Amygdala (tissue), 56 donors: ENCODE measurements at regions not wholly inside any gene's neighbourhood (a gene's known extent, or its start where the extent isn't known, plus 50 kb on each side); places are given as distances from the start of the nearest gene placed in this dataset.

Experiments used
- DNase-seq, 56 donors: peaks; one replicate each; lab custom pipeline; 2025; lab: John Stamatoyannopoulos, UW

DNA sequence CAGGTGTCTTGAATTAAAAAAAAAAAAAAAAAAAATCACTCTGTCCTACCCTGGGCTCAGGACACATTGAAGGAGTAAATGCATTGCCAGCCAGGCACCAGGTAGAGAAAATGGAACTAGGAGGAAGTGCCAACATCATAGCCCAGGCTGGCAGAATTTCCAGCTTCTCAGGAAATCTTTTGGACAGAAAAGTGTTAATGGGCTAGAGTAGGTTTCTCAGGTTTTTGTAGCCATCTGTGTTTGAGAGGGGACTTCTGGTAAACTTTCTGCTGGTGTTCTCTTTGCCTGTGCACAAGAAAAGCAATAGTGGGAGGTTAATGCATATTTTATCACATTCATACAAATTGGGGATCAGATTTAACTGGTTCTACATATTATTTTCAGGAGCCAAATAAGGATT, 678.3 kb upstream of the NRSN1 start:
- DNase-seq: no peak

DNA sequence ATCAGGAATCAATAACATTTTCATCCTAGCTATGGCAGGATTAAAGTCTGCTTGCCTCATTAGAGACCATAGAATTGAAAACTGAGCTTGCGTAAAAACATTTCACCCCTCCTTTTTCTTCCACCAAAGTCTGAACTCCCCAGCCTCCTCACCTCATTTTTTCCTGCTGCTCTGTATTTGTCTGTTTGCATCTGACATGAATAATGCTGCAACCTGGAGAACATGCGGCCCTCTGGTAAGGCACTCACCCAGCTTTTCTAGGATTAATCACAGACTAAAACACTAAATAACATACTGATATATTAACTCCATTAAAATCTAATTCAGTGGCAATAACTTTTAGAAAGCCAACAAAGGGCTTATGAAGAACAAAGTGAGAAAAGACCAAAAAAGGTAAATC, 677.7 kb upstream of the NRSN1 start:
- no peak for DNase-seq

DNA sequence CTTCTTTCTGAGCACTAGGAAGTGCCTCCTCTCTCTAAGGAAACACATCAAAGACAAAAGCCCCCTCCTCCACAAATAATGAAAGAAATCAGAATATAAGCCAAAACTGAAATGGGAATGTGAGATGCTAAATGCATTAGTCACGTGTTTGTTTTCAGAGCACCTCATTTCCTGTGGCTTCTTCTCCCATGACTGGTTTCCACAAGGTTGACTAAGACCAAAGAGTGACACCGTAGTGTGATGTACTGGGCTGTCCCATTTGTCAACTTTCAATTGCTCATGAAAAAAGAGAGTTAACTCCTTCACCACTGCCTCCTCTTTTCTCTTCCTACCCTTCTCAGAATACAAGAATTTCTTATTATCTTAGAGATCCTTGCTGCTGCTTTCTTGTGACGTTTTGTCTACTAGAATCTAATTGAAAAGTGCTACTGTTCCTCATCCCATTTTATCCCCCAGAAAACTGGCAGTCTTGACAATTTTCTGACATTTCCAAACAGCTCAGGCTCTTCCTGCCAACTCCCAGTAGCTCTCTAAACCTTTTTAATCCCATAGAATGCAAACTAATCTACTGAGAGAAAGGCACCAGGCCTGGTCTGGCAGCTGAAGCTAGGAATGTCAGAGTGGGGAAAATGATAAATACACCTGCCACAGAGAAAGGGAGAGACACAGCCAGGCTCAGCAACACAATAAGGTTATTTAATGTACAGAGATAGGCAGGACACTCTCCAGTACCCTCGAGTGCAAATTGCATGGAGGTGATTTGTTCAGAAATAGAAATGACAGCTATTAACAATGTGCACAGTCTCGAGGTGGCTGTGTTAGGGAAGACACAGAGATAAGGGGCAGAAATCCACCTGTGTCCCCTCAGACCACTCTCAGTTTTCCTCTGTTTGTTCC, 671.7 kb upstream of the NRSN1 start:
- no peak for DNase-seq

DNA sequence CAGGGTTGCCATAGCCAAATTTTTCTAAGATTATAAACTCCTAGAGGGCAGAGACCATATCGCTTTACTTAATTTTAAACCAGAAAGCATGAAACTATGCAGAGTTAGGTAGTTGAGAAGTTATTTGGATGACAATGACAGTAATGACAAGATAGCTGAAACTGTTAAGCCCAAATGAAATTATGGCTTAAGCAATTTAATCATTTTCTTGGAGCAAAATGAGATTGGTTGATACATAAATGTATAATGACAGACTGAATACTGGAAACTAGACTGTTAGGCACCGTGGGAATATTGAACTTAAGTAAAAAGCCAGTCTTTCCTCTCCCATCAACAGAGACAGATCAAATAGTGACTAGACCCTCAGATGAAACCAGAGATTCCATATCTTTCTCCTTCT, 670.3 kb upstream of the NRSN1 start:
- DNase-seq: no peak

DNA sequence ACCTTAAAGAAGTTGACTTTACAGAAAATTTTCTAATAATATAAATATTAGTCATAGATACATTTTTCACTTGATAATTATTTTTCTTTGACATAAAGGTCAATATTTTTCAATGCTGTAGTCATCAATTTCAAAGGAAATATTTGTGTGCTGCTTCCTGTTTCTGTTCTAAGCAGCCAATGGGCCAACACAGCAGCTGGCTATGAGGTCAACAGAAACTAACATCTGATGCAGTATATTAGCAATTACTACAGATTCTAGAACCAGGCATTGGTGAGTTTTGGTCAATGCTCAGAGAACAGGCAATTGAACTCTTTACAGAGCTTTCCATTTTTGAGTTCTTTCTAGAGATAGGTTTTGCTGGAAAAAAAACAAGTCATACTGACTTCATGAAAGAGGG, 669.6 kb upstream of the NRSN1 start:
- no peak for DNase-seq

DNA sequence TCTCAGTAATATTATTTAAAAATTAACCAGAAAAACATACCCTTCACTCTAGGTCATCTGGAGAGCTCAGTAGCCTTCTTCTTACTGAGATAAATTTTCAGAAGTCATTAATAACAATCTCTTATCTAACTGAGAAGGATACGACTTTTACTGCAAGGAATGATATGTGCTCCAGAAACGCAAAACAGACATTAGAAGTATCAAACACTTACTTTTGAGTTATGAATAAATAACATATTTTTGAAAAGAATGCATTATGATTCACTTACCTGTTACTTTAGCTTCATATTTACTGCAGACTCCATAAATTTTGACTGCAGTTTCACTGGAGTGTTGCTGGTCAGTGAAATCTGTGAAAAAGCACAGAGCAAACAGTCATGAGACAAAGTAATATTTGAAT, 668.7 kb upstream of the NRSN1 start:
- no peak for DNase-seq

DNA sequence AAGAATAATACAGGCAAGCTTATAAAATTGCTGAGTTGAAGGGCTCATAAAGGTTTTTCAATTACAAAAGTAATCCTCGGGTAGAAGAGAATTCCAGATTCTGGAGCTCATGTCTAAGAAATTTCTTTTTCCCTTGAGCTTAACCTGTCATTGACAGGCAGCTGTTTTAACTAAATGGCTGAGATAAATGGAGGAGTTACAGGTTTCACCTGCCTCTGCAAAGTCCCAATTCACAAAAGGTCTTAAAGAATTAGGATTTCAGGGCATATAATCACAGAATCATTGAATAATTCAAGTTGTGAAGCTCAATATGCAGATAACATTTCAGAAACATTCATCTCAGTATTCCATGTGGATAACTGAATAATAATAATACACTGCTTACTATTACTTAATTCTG, 660.1 kb upstream of the NRSN1 start:
- no peak for DNase-seq

DNA sequence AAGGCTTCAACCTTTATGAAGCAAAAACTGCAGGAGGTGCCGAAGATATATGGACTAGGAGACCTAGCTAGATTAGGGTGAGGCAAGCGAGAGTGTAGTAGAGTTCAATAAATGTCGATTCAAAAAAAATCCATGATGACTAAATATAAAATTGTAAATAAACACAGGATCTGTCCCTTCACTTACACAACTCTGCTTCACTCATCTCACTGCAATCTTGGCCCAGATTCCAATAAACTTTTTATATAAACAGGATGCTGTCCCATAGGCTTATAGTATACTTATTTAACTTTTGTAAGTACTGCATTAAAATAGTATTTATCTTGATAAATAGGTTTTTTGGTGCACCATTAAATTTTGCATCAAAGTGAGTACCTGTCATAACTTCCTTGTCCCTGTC, 648.4 kb upstream of the NRSN1 start:
- no peak for DNase-seq

DNA sequence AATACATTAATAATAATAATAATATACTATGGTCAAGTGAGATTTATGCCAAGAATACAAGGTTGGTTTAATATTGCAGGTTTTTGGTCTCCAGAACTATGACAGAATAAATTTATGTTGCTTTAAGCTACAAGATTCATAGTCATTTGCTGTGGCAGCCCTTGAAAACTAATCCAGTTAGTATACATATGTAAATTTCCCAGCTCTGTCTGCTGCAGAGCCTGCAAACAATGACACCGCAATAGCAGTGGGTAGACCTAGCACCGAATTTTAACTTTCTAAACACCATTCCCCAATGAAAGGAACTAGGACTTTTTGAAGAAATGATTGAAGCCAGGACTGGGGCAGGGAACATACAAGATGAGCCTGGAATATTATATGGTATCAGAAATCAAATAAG, 647.7 kb upstream of the NRSN1 start:
- no peak for DNase-seq

DNA sequence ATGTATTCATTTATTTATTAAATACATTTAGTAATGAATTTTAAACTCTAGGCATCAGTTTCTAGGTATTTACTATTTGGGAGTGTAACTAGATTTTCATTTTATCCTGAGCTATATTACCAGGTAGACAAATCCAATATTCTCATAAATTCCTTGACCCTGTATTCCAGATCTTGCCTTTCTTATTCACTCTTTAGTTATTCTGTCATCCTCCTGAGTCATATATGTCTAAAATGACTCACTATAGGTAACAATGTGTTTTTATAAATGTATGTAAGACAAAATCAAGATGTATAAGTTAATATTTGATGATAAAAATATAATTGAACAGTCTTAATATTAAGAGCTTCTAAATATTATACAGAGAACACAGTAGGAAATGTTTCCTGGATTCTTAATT, 642.1 kb upstream of the NRSN1 start:
- DNase-seq: no peak

DNA sequence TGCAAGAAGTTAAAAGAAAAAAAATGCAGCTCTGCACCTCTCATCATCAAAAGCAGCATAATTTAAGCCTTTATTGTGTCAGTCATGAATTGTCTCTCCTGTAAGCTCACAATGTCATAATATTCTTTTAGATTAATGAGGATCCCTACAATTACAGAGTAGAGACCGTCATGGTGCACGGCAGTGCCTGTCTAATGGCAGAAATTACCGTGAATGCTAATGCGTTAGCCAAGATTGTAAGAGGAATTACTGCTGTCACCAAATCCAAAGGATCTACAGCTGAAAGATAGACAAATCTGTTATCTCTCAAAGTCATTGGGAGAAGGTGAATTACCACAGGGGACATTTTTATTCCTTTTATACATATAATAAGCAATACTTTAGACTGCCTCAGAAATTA, 631.6 kb upstream of the NRSN1 start:
- no peak for DNase-seq

DNA sequence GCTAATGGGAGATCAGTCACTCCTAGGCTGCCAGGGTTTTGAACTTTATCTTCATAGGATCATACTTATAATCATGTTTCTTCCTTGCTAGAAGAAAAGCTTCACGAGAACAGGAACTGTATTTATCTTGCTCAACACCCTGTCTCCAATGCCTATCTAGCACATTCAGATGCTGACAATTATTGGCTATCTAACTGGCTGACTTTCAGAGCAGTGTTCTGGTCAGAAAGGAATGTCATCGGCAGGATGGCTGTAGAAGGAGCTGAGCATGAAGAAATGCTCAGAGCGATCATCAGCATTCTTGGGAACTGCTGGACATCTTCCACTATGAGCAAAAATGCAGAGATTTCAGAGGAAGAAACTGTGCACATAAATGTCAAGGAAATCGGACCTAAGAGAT, 628.0 kb upstream of the NRSN1 start:
- DNase-seq: no peak

DNA sequence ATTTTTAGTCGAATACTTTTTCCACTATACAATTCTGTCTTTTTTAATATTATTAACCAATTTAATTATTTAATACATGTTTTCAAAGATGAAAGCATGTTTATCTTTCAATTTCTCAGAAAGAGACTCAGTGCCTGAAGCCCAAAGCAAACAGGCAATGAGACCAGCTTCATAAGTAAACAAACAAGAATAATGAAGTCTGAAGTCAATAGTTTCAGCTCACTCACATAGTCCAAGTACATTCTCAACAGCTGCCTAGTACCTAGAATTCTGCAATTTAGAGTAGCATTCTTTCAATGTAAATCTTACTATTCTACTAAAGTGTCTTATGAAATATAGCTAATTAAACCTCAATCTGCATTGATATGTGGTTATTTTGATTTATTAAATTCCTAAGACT, 626.5 kb upstream of the NRSN1 start:
- DNase-seq: no peak

DNA sequence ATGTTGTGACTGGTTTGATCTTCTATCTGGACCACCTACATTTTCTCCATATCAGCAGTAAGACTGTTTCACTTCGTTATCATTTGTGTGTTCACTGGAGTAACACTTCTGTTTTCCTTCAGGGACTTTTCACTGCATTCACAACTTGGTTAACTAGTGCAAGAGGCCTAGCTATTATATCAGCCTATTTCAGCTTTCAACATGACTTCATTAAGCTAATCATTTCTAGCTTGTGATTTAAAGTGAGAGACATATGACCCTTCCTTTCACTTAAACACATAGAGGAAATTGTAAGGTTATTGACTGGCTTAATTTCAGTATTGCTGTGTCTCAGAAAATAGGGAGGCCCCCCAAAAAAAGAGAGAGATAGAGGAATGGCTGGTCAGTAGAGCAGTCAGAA, 622.8 kb upstream of the NRSN1 start:
- DNase-seq: no peak

DNA sequence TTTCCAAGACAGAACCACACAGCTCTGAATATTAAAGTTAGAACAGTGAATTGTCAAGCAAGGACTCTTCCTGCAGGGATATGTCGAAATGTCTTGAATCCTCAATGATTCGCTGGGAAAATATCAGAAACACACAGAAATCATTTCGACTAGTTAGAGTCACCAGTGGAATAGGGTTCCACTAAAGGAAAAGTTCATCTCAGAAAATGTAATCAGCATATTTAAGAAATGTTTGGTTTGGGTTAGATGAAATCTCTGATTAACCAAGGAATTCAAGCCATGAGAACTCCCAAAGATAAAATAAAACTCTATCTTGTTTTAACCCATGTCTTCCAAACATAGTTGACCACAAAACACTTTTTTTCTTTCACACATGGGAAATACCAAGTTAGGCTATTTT, 621.0 kb upstream of the NRSN1 start:
- DNase-seq: no peak

DNA sequence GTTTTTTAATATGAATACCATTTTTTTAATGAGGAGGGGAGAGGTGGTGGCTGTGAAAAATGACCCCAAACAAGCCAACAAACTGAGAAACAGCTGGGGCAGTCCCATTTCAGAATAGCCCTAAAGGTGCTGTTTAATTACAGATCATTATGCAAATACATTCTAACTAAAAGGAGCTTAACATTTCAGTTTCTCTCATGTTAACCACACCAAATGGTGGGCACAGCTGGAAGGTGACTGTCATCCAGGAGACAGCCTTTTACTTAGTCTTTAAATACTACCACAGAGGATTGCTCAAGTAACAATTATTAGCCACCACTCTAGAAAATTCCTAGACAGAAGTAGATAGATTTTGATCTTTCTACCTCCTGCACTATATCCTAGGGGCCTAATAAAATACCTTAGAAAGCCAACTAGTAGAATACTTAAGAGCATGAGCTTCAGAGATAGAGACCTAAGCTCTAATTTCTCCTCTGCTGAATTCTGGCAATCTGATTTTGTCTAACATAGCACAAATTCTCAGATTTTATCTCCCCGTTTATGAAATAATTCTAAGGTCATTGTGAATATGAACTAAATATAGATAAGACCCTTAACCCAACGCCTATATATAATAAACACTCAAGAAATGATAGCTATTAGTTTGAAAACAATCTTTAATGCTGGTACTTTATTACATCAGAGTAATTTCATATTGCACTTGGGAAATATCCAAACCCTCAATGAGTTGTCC, 615.1 kb upstream of the NRSN1 start:
- DNase-seq: no peak

DNA sequence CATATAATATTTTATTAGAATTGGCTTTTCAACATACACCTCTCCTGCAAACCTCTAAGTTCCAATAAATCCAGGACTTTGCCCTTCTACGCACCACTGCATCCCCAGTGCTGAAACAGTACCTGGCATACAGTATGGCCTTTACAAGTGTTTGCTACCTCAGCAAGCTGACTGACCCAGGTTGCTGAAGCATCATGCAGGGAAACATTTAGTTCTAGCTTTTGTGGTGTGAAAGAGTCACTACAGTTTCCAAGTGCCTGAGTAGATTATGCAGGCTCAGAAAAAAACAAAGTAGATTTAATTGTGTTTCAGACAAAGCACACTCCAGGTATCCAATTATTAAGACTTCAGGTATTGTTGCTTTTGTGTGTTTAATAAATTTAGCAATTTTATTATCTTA, 614.2 kb upstream of the NRSN1 start:
- no peak for DNase-seq

DNA sequence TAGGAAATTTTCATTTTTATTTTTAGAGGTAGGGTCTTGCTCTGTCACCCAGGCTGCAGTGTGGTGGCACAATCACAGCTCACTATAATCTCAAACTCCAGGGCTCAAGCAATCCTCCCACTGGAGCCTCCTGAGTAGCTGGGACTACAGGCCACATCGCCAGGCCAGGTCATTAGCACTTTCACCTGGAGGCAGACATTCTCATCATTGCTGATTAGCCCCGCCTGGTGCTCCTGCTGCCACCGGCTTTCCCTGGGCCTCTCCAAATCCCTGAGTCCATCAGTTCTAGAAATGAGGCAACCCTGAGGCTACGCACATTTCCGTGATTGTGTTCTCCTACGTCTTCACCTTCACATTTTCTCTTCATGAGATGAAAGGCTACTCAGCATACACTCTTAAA, 607.7 kb upstream of the NRSN1 start:
- no peak for DNase-seq

DNA sequence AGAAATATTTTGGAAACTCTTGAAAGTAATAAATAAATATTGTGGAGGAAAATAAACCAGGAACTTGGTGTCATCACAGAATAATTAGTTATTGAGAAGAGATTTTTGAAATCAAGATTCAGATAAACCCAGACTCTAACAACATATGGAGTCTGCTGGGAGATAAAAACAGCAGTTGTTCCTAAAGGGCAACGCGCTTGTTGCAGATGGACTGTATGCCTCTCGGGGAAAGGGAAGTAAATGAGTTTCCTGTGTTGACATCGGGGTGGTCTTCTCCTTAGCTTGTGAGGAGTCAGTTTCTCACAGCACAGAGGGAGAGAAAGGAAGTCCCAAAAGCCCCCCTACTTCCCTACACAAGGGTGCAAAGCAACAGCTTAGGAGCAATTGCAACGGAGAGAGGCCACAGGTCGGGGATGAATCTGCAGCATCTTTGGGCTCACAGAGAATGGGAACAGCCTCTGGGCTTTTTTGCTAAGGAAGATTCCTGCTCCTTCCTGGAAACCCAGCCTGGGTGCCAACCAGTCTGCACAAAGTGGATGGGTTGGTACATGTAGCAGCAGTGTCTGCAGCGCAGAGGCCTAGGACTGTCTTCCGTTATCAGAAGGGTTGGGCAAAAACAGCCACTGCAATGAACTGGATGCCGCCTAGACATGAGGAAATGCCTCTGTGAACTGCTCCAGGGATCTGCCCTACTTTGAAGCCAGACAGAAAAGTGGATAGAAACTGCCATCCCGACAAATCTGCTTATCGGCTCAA, 603.0 kb upstream of the NRSN1 start:
- peak in 1 of 56 donors; percentile 1 for DNase-seq

DNA sequence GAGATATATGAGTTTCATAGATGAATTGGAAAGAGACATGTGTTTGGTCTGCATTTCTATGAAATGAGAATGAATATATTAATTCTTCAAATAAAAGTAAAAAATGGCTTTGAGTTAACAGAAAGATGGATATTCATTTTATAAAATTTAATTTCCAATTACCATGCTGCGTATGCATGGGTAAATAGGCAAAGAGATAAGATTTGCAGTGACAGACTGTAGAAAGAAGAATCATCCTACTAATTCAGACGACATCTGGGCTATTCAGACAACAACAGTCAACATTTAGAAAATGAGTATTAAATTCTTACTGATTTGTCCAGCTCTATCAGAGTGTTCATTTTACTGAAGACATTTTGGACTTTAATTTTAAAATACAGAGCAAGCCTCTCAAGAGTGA, 602.2 kb upstream of the NRSN1 start:
- no peak for DNase-seq

DNA sequence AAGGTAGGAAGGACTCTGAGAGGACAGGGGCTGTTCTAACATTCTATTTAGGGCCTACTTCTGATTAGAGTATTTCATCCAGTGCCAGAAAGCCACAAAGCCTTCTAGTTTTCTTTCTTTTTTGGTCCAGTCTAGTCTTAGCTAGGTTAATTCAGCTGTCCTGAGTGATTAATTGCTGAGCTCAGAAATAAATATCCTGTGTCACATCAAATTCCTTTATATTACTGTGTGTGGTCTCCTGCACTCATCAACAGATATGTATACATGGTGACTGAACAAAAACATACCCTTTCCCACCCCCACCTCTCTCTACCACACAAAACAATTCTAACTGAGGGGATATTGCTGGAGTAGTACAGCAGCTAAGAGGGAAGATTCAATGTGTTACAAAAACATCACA, 601.5 kb upstream of the NRSN1 start:
- DNase-seq: no peak
